H1 (cell line): ENCODE measurements at regions not wholly inside any gene's neighbourhood (a gene's known extent, or its start where the extent isn't known, plus 50 kb on each side); places are given as distances from the start of the nearest gene placed in this dataset.

Experiments
- CTCF ChIA-PET: fragments of 300-600 bp; sonication (Branson Sonifier 250); formaldehyde crosslinking; loops from one replicate; lab custom pipeline; 2021; ENCODE audit not compliant: partially characterized antibody; lab: Charles Lee
- POLR2A ChIA-PET: fragments of 300-600 bp; sonication (Branson Sonifier 250); formaldehyde crosslinking; loops from one replicate; lab custom pipeline; 2021; ENCODE audit warnings: inconsistent platforms; ENCODE audit not compliant: partially characterized antibody; lab: Charles Lee
- DNase-seq, 2 experiments: peaks; one replicate each; pipeline versions ENCODE4 v3.0.0 to v3.0.0-alpha.2; 2010 to 2022; ENCODE audit warnings: low spot score in 2 of 2, low read depth in 1 of 2, mixed read lengths in 1 of 2
- FAIRE-seq: peaks from 2 replicates; lab custom pipeline; 2011; peaks lifted over from hg19 to GRCh38; lab: Jason Lieb, UNC
- H2AFZ ChIP-seq: 2 replicates; pipeline ENCODE4 v1.8.1; 2012; ENCODE audit warnings: low read length, inconsistent platforms
- H2AK5ac ChIP-seq: 2 replicates; pipeline ENCODE4 v1.6.1; 2013; ENCODE audit warnings: low read depth, low read length
- H2BK120ac ChIP-seq: replicated peaks from 2 replicates; pipeline ENCODE3; 2013; ENCODE audit warnings: low read depth, low read length, inconsistent platforms
- H2BK12ac ChIP-seq: 2 replicates; pipeline ENCODE4 v1.6.1; 2013; ENCODE audit warnings: low read depth, low read length
- H2BK15ac ChIP-seq: 2 replicates; pipeline ENCODE4 v1.6.1; 2013; ENCODE audit warnings: low read length
- H2BK20ac ChIP-seq: 2 replicates; pipeline ENCODE4 v1.6.1; 2013; ENCODE audit warnings: low read length
- H2BK5ac ChIP-seq: 2 replicates; pipeline ENCODE4 v1.6.1; 2013; ENCODE audit warnings: low read depth, low read length
- H3K14ac ChIP-seq: 2 replicates; pipeline ENCODE4 v1.6.1; 2013; ENCODE audit warnings: inconsistent platforms; ENCODE audit not compliant: insufficient read length
- H3K18ac ChIP-seq: 2 replicates; pipeline ENCODE4 v1.6.1; 2013; ENCODE audit warnings: low read length; ENCODE audit errors: extremely low read depth
- H3K23ac ChIP-seq: 2 replicates; pipeline ENCODE4 v1.6.1; 2013; ENCODE audit warnings: inconsistent platforms; ENCODE audit not compliant: insufficient read length
- H3K23me2 ChIP-seq: 2 replicates; pipeline ENCODE4 v1.6.1; 2013; ENCODE audit warnings: low read depth, low read length
- H3K27ac ChIP-seq: 2 replicates; pipeline ENCODE4 v1.6.1; 2011; ENCODE audit warnings: low read depth, low read length, inconsistent platforms
- H3K27me3 ChIP-seq, 4 experiments: replicated peaks in 1 of 4; 1 replicate in 1 of 4; 2 replicates in 3 of 4; pipeline versions ENCODE4 v1.6.1 to v1.8.1; 2011 to 2013; ENCODE audit warnings: low read length in 3 of 4, mild to moderate bottlenecking in 3 of 4, inconsistent platforms in 2 of 4, mixed read lengths in 2 of 4, moderate library complexity in 1 of 4; ENCODE audit not compliant: control insufficient read depth in 3 of 4, insufficient read depth in 3 of 4; ENCODE audit errors: extremely low read depth in 1 of 4
- H3K36me3 ChIP-seq, 4 experiments: 2 replicates each; pipeline versions ENCODE4 v1.6.1 to v1.8.1; 2011 to 2013; ENCODE audit warnings: mild to moderate bottlenecking in 4 of 4, low read length in 3 of 4, moderate library complexity in 2 of 4, control low read depth in 1 of 4, inconsistent platforms in 1 of 4; ENCODE audit not compliant: insufficient read depth in 4 of 4, control insufficient read depth in 2 of 4
- H3K4ac ChIP-seq: replicated peaks from 2 replicates; pipeline ENCODE3; 2013; ENCODE audit warnings: low read length, low read depth, mixed read lengths, inconsistent platforms; ENCODE audit not compliant: insufficient read length
- H3K4me1 ChIP-seq, 4 experiments: replicated peaks in 1 of 4; 1 replicate in 1 of 4; 2 replicates in 3 of 4; pipeline versions ENCODE4 v1.6.1 to v1.8.1; 2011 to 2013; ENCODE audit warnings: low read length in 3 of 4, inconsistent platforms in 2 of 4, mixed read lengths in 1 of 4; ENCODE audit not compliant: insufficient read depth in 4 of 4, control insufficient read depth in 3 of 4
- H3K4me2 ChIP-seq, 2 experiments: 2 replicates each; pipeline versions ENCODE4 v1.6.1 to v1.8.1; 2011 to 2013; ENCODE audit warnings: low read depth in 2 of 2, low read length in 2 of 2, control low read depth in 1 of 2, inconsistent platforms in 1 of 2, mild to moderate bottlenecking in 1 of 2; ENCODE audit not compliant: insufficient read depth in 1 of 2
- H3K4me3 ChIP-seq, 4 experiments: fragments of 200-600, 300-600 bp in 1 of 4; sonication (generic), shearing (Covaris generic), sonication (Bioruptor Twin) in 1 of 4; 2 replicates each; pipeline versions ENCODE4 v1.5.1 to v1.8.1; 2011 to 2016; ENCODE audit warnings: low read length in 4 of 4, low read depth in 3 of 4, control low read depth in 2 of 4, inconsistent platforms in 2 of 4, mild to moderate bottlenecking in 2 of 4, mixed read lengths in 1 of 4, moderate library complexity in 1 of 4; ENCODE audit not compliant: insufficient read depth in 2 of 4; ENCODE audit errors: extremely low read depth in 1 of 4
- H3K56ac ChIP-seq: replicated peaks from 2 replicates; pipeline ENCODE3; 2013; ENCODE audit warnings: low read depth, mild to moderate bottlenecking, mixed read lengths, low read length, inconsistent platforms; ENCODE audit not compliant: insufficient read length
- H3K79me1 ChIP-seq: 2 replicates; pipeline ENCODE4 v1.6.1; 2013; ENCODE audit warnings: low read depth, low read length, control low read depth
- H3K79me2 ChIP-seq, 2 experiments: 2 replicates each; pipeline versions ENCODE4 v1.6.1 to v1.8.1; 2012 to 2013; ENCODE audit warnings: low read length in 2 of 2, mild to moderate bottlenecking in 2 of 2, inconsistent platforms in 1 of 2; ENCODE audit not compliant: insufficient read depth in 2 of 2, control insufficient read depth in 1 of 2
- H3K9ac ChIP-seq, 4 experiments: replicated peaks in 1 of 4; 1 replicate in 1 of 4; 2 replicates in 3 of 4; pipeline versions ENCODE4 v1.6.1 to v1.8.1; 2011 to 2013; ENCODE audit warnings: low read depth in 3 of 4, low read length in 3 of 4, control low read depth in 2 of 4, mild to moderate bottlenecking in 2 of 4, moderate library complexity in 2 of 4, inconsistent platforms in 1 of 4; ENCODE audit errors: extremely low read depth in 1 of 4
- H3K9me3 ChIP-seq, 2 experiments: 2 replicates each; pipeline versions ENCODE4 v1.6.1 to v1.8.1; 2012 to 2013; ENCODE audit warnings: mild to moderate bottlenecking in 2 of 2, moderate library complexity in 2 of 2, control low read depth in 1 of 2, inconsistent platforms in 1 of 2, low read depth in 1 of 2, low read length in 1 of 2, mixed read lengths in 1 of 2; ENCODE audit not compliant: insufficient read depth in 2 of 2
- H4K20me1 ChIP-seq, 2 experiments: replicated peaks in 1 of 2; 2 replicates each; pipeline versions ENCODE3 to v1.8.1; 2011 to 2013; ENCODE audit warnings: inconsistent platforms in 2 of 2, low read length in 2 of 2, mild to moderate bottlenecking in 1 of 2; ENCODE audit not compliant: insufficient read depth in 2 of 2, control insufficient read depth in 1 of 2
- H4K5ac ChIP-seq: 2 replicates; pipeline ENCODE4 v1.6.1; 2013; ENCODE audit warnings: low read length, low read depth, mixed read lengths, inconsistent platforms; ENCODE audit not compliant: insufficient read length
- H4K8ac ChIP-seq: 2 replicates; pipeline ENCODE4 v1.8.0; 2013; ENCODE audit warnings: mild to moderate bottlenecking, moderate library complexity, low read length, inconsistent platforms; ENCODE audit not compliant: insufficient read depth; ENCODE audit errors: extremely low read depth
- H4K91ac ChIP-seq: replicated peaks from 2 replicates; pipeline ENCODE3; 2013; ENCODE audit warnings: low read length, mixed read lengths, inconsistent platforms; ENCODE audit not compliant: insufficient read length
- BCL11A ChIP-seq, 2 experiments: IDR thresholded peaks; one replicate each; pipeline ENCODE4 v1.6.1; 2011; ENCODE audit warnings: low read depth in 2 of 2, low read length in 2 of 2, mild to moderate bottlenecking in 2 of 2
- CBX5 ChIP-seq: fragments of 300-800, 300-1000 bp; sonication (generic); IDR thresholded peaks from 2 replicates; pipeline ENCODE4 v1.7.1; 2016; ENCODE audit warnings: antibody characterized with exemption, low read length, low read depth
- CHD1 ChIP-seq: IDR thresholded peaks from 2 replicates; pipeline ENCODE4 v1.6.1; 2012; ENCODE audit warnings: low read depth, low read length, improper control_type of control experiment
- CTBP2 ChIP-seq: IDR thresholded peaks from 2 replicates; pipeline ENCODE4 v1.7.0; 2011; ENCODE audit warnings: borderline replicate concordance, mild to moderate bottlenecking, moderate library complexity, mixed read lengths, low read length; ENCODE audit not compliant: insufficient read depth, insufficient read length
- FOSL1 ChIP-seq: IDR thresholded peaks from 2 replicates; pipeline ENCODE4 v1.6.1; 2011; ENCODE audit warnings: mild to moderate bottlenecking, low read depth, low read length, moderate library complexity; ENCODE audit not compliant: insufficient read depth
- GTF2F1 ChIP-seq: IDR thresholded peaks from 2 replicates; pipeline ENCODE4 v1.6.1; 2012; ENCODE audit warnings: low read depth, low read length, improper control_type of control experiment, borderline replicate concordance
- JUND ChIP-seq: IDR thresholded peaks from 2 replicates; pipeline ENCODE4 v1.6.1; 2011; ENCODE audit warnings: mild to moderate bottlenecking, improper control_type of control experiment, low read length
- RXRA ChIP-seq: IDR thresholded peaks from 2 replicates; pipeline ENCODE4 v1.6.1; 2011; ENCODE audit warnings: low read depth, mild to moderate bottlenecking, low read length, moderate library complexity; ENCODE audit not compliant: insufficient read depth
- SP1 ChIP-seq: IDR thresholded peaks from 2 replicates; pipeline ENCODE4 v1.6.1; 2011; ENCODE audit warnings: low read depth, low read length
- TBP ChIP-seq: IDR thresholded peaks from 2 replicates; pipeline ENCODE4 v1.6.1; 2011; ENCODE audit warnings: low read depth, low read length, improper control_type of control experiment
- TCF12 ChIP-seq: IDR thresholded peaks from 2 replicates; pipeline ENCODE4 v1.6.1; 2011; ENCODE audit warnings: low read depth, mild to moderate bottlenecking, low read length
- WGBS, 2 experiments: shearing (Covaris generic) in 1 of 2; methylation state at CpG; one replicate each; pipeline versions ENCODE4 v1.1.6 to v1.1.7; 2013 to 2015; ENCODE audit warnings: low lambda C conversion rate in 2 of 2, mixed read lengths in 2 of 2, inconsistent platforms in 1 of 2, low coverage in 1 of 2, missing lambda C conversion rate in 1 of 2; ENCODE audit not compliant: insufficient replicate concordance in 2 of 2, insufficient coverage in 1 of 2, insufficient read length in 1 of 2; ENCODE audit errors: extremely low coverage in 1 of 2, missing lambda C conversion rate in 1 of 2; 5-methylcytosine and 5-hydroxymethylcytosine counted together

GRCh38 chr1:38697387-38697786 lies 162.2 kb downstream of the RRAGC start:
- Histone ChIP-seq H2BK5ac (no peak overlapping the region), H2BK20ac (no peak overlapping the region), H2AK5ac (no peak overlapping the region), H3K27me3 (no peaks in the 10 kb centered on the region), H3K4me1 (no peaks in the 10 kb centered on the region), H3K18ac (no peak overlapping the region), H2AFZ (no peak overlapping the region), H4K20me1 (no peaks in the 10 kb centered on the region), H3K4me2 (no peak overlapping the region), H4K91ac (no peak overlapping the region), H2BK12ac (no peak overlapping the region), H2BK120ac (no peak overlapping the region), H3K9me3 (no peaks in the 10 kb centered on the region; a peak in 1 of 4 replicates), H4K8ac (no peak overlapping the region), H3K56ac (no peak overlapping the region), H3K36me3 (no peaks in the 10 kb centered on the region), H3K79me2 (no peaks in the 10 kb centered on the region), H3K23me2 (no peaks in the 10 kb centered on the region), H3K23ac (no peak overlapping the region), H4K5ac (no peak overlapping the region), H3K9ac (no peak overlapping the region), H3K14ac (no peak overlapping the region), H2BK15ac (no peak overlapping the region), H3K4me3 (no peak overlapping the region), H3K4ac (no peak overlapping the region), H3K27ac (no peak overlapping the region), H3K79me1 (no peaks in the 10 kb centered on the region)
- no peak for FAIRE-seq
- TF ChIP-seq TBP (no peak), JUND (no peak), BCL11A (IDR thresholded peaks at IDR 0.05; ENCODE audit: low read depth in 2 of 2, low read length in 2 of 2) (no peak), CHD1 (no peak), SP1 (no peak), GTF2F1 (no peak), CBX5 (no peak), TCF12 (no peak), RXRA (no peak), CTBP2 (no peak), FOSL1 (no peak)
- ChIA-PET POLR2A (no interaction called here), CTCF (no interaction called here)
- 82% methylated on average over 1 of the region's 1 CpG; no CpG with 5 or more reads in 1 of the 2 experiments for WGBS, 2 experiments
- DNase-seq: no peak
